GM21360 (cell line): ENCODE measurements at regions not wholly inside any gene's neighbourhood (a gene's known extent, or its start where the extent isn't known, plus 50 kb on each side); places are given as distances from the start of the nearest gene placed in this dataset.

Source experiments
- ATAC-seq: cut with Tn5 transposase; IDR thresholded peaks from one replicate; pipeline ENCODE4 v1.9.1; 2021; ENCODE audit warnings: mild to moderate bottlenecking, moderate library complexity; ENCODE audit not compliant: unreplicated experiment

DNA sequence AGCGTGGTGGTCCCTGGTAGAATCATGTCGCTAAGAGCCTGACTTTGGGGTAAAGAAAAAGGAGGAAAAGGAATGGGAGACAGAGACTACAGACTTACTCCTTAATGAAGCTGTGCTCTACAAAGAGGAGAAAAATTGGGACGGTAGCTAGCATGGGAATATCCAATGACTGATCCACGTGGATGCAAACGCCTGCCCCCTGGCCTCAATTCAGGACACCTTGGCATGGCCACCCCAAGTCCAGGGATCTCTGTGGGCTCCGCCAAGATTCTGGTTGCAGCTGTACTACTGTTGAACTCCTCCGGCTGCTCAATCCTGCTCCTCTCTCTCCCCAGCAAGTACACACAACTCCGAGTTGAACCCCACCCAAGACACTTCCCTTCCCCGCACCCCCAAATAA is 70.5 kb upstream of the DIO3 start:
- ATAC-seq = no peak

GRCh38 chr14:101491841-101492240 is 69.5 kb upstream of the DIO3 start:
- no peak for ATAC-seq

GRCh38 chr14:101492716-101493115 is 68.6 kb upstream of the DIO3 start:
- no peak for ATAC-seq

GRCh38 chr14:101494826-101495225 is 66.5 kb upstream of the DIO3 start:
- ATAC-seq = no peak

DNA sequence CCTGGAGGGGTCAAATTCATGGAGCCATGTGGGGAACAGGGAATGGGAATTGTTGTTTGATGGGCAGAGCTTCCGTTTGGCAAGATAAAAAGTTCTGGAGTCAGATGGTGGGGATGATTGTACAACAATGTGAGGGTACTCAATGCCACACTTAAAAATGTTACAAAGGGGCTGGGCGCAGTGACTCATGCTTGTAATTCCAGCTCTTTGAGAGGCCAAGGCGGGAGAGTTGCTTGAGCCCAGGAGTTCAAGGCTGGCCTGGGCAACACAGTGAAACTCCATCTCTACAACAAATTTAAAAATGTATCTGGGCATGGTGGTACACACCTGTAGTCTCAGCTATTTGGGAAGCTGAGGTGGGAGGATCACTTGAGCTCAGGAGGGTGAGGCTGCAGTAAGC is 66.0 kb upstream of the DIO3 start:
- ATAC-seq = no peak

GRCh38 chr14:101495827-101496775 is 65.2 kb upstream of the DIO3 start:
- ATAC-seq = no peak

DNA sequence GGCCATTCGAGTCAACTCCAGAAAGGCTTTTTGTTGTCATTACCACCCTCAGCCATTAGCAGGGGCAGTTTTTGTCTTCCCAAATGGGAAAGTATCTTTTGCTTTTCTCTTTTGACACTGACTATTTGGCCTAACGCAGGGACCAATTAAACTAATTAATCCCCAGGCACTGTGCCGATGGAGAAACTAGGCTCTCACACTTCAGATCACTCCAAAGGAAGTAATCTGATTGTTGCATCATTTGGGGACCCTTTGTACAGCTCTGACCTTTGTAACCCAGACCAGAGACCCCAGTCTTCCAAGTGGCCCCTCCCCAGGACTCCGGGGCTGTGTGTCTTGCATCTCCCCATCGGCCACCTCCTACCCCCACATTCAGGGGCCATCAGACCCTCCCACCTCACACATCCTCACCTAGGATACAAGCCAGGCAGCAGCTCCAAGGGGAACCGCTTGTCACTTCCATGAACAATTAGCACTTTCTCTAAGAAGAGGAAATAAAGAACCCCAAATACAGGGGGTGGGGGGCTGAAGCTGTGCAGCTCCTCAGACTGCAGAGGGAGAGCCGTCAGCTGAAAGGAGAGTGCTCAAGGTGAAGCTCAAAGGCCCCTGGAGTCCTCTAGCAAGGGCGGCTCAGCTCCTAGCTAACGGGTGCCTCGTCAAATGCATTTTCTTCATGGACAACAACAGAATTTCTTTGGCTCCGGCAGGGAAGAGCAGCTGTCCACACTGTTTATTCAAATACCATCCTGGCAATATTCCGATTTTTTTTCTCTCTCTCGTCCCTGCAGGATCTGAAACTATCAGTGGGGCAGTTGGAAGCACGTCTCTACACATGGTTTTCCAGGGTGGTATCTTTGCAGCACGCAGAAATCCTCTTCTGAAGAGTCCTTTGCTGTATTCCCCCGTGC is 64.3 kb upstream of the DIO3 start:
- ATAC-seq = no peak

- no peak for ATAC-seq
Observed at GRCh38 chr14:101497684-101498525, 63.4 kb upstream of the DIO3 start.

GRCh38 chr14:101498526-101498860 is 62.8 kb upstream of the DIO3 start:
- ATAC-seq = no peak

DNA sequence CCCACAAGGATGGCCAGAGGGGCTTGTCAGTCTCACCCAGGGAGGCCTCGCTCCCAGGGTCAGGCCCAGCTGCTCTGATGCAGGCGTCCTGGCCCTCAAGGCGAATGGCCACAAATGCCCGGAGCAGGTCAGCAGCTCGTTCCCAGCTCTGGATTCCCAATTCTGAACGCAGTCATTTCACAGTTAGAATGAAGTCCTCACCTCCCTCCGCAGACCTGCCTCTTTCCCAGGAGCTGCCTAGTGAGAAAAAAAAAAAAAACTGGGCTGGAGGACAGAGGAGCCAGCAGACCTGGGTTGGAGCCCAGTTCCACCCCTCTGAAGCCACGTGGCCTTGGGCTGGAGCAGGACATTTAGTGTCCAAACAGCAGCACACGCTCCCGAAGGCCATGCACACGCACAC is 62.2 kb upstream of the DIO3 start:
- ATAC-seq = no peak

- ATAC-seq = no peak
Observed at GRCh38 chr14:101499513-101499912, 61.8 kb upstream of the DIO3 start.

DNA sequence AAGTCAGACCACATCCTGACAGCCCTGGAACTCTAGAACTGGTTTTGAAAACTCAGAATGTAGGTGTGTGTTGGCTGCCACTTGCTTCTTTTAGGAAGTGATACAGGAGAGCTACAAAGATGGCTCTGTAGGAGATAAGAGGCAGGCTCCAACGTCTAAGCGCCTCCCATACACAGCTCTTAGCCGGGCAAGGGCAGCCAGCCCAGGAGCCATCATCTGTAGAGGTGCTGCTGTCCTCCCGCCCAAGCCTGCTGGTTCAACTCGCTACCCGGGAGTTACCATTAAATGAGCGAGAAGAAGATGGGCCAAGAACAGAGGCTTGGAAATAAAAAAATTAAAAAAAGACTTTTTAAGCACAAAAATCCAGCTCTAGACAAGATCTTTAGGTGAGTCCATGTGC is 61.2 kb upstream of the DIO3 start:
- no peak for ATAC-seq

- no peak for ATAC-seq
Observed at GRCh38 chr14:101500681-101501080, 60.6 kb upstream of the DIO3 start.

- no peak for ATAC-seq
Observed at GRCh38 chr14:101501341-101501740, 60.0 kb upstream of the DIO3 start.

DNA sequence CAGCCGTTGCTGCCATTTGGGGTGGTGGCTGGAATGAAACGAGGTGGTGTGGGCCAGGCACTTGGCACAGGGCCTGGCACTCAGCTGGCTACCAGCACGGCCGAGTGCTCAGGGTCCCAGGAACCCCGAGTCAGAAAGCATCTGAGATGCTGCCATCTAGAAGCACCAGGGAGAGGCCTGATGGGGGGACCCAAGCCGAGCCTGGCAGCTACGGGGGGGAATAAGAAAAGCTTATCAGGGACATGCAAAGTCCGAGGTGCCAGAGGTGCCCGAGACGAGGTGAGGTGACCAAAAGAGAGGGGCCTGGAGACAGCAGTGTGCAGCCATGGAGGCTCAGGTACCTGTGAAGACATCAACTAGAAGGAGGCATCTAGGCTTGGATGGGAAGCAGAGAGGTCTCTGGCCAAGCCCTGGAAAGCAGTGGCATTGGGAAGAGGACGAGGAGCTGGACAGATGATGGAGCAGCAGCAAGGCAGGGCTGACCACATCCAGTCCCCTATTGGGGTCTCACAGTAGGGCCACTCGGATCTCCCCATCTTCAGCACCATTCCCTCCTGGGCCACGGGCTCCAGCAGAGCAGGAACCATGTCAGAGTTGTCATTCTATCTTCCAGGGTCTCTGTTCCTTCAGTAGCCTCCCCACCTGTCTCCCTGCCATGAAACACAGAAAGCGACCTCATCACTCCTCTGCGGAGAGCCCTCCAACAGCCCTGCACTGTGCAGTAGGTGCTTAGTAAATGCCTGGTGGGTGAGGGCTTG is 59.3 kb upstream of the DIO3 start:
- no peak for ATAC-seq

DNA sequence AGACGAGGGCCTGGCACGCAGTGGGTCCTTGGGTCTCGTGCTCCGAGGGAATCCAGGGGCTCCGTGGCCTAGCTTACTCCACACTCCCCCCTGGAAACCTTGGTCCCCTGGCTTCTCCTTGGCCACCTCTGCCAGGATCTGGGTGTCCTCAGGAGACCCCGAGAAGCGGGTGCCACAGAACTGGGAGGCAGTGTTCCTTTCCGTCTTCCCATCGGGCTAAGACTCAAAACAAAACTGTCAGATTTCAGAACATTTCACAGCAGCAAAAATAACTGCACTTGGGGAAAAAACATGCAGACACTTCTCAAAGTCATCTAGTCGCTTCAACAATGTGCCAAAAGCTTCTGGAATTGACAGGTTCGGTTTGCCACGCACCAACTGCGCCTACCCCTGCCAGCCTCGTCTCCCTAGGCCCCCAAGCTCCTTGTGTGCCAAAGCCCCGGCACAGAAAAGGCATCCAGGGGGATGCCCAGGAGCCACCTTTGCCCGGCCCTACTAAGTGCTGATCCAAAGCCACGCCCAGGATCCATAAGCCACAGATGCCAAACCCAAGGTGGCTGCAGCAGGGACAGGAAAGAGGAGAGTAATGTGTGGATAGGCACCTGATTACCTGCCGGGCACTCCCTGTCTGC is 58.4 kb upstream of the DIO3 start:
- no peak for ATAC-seq

GRCh38 chr14:101503431-101504095 is 57.7 kb upstream of the DIO3 start:
- no peak for ATAC-seq

DNA sequence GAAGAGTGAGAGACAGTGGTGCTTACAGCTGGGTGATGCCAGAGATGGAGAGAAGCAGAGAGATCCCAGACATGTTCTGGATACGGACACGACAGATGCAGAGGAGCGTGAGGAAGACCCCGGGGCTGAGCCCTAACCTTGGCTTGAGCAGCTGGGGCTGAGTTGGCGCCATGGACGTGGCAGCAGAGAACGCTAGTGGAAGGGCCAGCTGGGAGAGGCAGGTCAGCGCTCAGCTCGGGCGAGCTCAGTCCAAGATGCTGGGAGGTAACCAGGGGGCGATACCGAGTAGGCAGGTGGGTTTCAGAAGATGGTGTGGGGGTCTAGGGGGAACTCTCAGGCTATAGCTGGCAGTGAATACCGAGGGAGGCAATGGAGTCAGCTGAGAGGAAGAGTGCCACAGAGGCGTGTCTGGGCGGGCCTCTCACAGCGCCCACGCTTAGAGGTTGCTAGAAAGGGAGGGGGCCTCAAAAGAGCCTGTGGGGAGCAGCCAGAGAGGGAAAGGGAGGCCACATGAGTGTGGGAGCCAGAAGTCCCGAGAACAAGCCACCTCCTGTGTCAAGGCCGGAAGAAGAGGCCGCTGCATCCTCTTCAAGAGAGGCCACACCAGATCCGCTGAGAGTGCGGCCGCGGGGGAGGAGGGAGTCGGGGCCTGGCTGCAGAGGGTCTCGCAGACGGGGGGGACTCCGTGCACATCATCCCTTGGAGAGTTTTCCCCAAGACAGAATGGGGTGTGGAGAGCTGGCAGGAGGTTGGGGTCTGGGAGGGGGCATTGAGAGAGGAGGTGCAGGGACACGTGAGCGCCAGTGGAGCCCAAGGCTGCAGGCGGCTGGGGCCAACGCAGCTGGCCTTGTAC is 57.0 kb upstream of the DIO3 start:
- no peak for ATAC-seq
